ENCODE measurements at regions not wholly inside any gene's neighbourhood (a gene's known extent, or its start where the extent isn't known, plus 50 kb on each side); places are given as distances from the start of the nearest gene placed in this dataset.
A peak's percentile ranks its signal among the peaks of the same experiment; 100 is the strongest.

DNA sequence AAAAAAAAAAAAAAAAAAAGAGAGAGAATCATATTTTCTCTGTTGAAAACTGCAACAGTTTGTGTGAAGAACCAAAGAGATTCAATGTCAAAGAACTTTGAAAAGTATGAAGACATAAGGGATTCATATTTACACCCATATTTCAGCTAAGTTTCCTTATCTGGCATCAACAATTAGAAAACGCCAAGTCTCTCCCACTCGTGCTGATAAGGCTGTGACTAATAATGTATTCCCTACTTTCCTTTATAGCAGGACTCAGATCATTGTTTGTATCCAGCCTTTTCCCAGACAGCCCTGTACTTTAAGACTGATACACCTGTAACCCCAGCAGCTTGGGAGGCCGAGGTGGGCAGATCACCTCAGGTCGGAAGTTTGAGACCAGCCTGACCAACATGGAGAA, 54.1 kb upstream of the STK32A start:
- DNase-seq (ENCODE audit: low read depth), result peak; percentile 11
- TF ChIP-seq, protein P1, sequence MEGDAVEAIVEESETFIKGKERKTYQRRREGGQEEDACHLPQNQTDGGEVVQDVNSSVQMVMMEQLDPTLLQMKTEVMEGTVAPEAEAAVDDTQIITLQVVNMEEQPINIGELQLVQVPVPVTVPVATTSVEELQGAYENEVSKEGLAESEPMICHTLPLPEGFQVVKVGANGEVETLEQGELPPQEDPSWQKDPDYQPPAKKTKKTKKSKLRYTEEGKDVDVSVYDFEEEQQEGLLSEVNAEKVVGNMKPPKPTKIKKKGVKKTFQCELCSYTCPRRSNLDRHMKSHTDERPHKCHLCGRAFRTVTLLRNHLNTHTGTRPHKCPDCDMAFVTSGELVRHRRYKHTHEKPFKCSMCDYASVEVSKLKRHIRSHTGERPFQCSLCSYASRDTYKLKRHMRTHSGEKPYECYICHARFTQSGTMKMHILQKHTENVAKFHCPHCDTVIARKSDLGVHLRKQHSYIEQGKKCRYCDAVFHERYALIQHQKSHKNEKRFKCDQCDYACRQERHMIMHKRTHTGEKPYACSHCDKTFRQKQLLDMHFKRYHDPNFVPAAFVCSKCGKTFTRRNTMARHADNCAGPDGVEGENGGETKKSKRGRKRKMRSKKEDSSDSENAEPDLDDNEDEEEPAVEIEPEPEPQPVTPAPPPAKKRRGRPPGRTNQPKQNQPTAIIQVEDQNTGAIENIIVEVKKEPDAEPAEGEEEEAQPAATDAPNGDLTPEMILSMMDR (conservative IDR thresholded peaks at IDR 0.05; ENCODE audit: low read depth, low read length), result no peak
- no peak overlapping the region for H3K4me3 ChIP-seq (ENCODE audit: low read depth, low read length)

Measured in choroid plexus epithelial cell (primary cell).